Thymus (tissue), 11 donors: ENCODE measurements at regions not wholly inside any gene's neighbourhood (a gene's known extent, or its start where the extent isn't known, plus 50 kb on each side); places are given as distances from the start of the nearest gene placed in this dataset.
"Not testable (repeated sequence)": the region's sequence is repeated elsewhere in the genome, so short reads cannot be mapped to it uniquely, and the experiment has no call there.

Experiments
- DNase-seq, 9 donors: peaks; one replicate each; pipeline ENCODE4 v3.0.0-alpha.2; 2013; ENCODE audit warnings: low spot score in 9 of 9, low read depth in 6 of 9, missing footprints in 1 of 9
- H3K27ac ChIP-seq, 2 donors: one replicate each; pipeline ENCODE4 v1.5.1; 2013; ENCODE audit warnings: control low read depth in 1 of 2, low read depth in 1 of 2, low read length in 1 of 2, mild to moderate bottlenecking in 1 of 2, moderate library complexity in 1 of 2
- H3K27me3 ChIP-seq, 2 donors: one replicate each; pipeline ENCODE4 v1.5.1; 2013; ENCODE audit warnings: low read length in 1 of 2; ENCODE audit not compliant: control insufficient read depth in 2 of 2, insufficient read depth in 1 of 2
- H3K36me3 ChIP-seq, 2 donors: one replicate each; pipeline ENCODE4 v1.5.1; 2013; ENCODE audit warnings: low read length in 1 of 2, mild to moderate bottlenecking in 1 of 2, moderate library complexity in 1 of 2; ENCODE audit not compliant: control insufficient read depth in 2 of 2, insufficient read depth in 2 of 2
- H3K4me1 ChIP-seq, 2 donors: one replicate each; pipeline ENCODE4 v1.5.1; 2013; ENCODE audit warnings: low read length in 2 of 2; ENCODE audit not compliant: control insufficient read depth in 2 of 2, insufficient read depth in 2 of 2
- H3K4me3 ChIP-seq, 2 donors: one replicate each; pipeline ENCODE4 v1.5.1; 2013; ENCODE audit warnings: low read length in 2 of 2, control low read depth in 1 of 2, mild to moderate bottlenecking in 1 of 2
- H3K9me3 ChIP-seq, 2 donors: one replicate each; pipeline ENCODE4 v1.5.1; 2013; ENCODE audit warnings: low read length in 1 of 2, mild to moderate bottlenecking in 1 of 2; ENCODE audit not compliant: control insufficient read depth in 2 of 2, insufficient read depth in 1 of 2
- WGBS: extraction: QIAGEN DNeasy Blood & Tissue Kit; methylation state at CpG from one replicate; pipeline ENCODE4 v1.1.7; 2013; 5-methylcytosine and 5-hydroxymethylcytosine counted together
- donor health status: healthy.

- Histone ChIP-seq H3K27ac (no peak overlapping the region), H3K9me3 (no peaks in the 10 kb centered on the region), H3K27me3 (no peaks in the 10 kb centered on the region), H3K4me3 (no peak overlapping the region), H3K36me3 (no peaks in the 10 kb centered on the region), H3K4me1 (no peaks in the 10 kb centered on the region)
- DNase-seq = no peak
- WGBS = 95% methylated on average over 3 of the region's 3 CpGs
Observed at GRCh38 chrX:40391662-40392061, 189.1 kb upstream of the ATP6AP2 start.

- DNase-seq = no peak
Observed at GRCh38 chrX:40389555-40389954, 191.2 kb upstream of the ATP6AP2 start.

GRCh38 chrX:40388441-40388840, 192.3 kb upstream of the ATP6AP2 start:
- H3K36me3 ChIP-seq = no peaks in the 10 kb centered on the region
- H3K27ac ChIP-seq = no peak overlapping the region
- H3K4me1 ChIP-seq = no peaks in the 10 kb centered on the region
- no peak overlapping the region for H3K4me3 ChIP-seq
- WGBS = 95% methylated on average over 5 of the region's 5 CpGs
- no peaks in the 10 kb centered on the region for H3K9me3 ChIP-seq
- H3K27me3 ChIP-seq = no peaks in the 10 kb centered on the region
- no peak for DNase-seq

More at GRCh38 chrX:40389555-40389954, 191.2 kb upstream of the ATP6AP2 start:
- 100% methylated on average over 2 of the region's 2 CpGs for WGBS
- Histone ChIP-seq H3K4me3 (no peak overlapping the region), H3K9me3 (no peaks in the 10 kb centered on the region), H3K27me3 (no peaks in the 10 kb centered on the region), H3K27ac (no peak overlapping the region), H3K4me1 (no peaks in the 10 kb centered on the region), H3K36me3 (no peaks in the 10 kb centered on the region)

GRCh38 chrX:40387869-40388268, 192.9 kb upstream of the ATP6AP2 start:
- not testable (repeated sequence) for H3K9me3 ChIP-seq, H3K4me3 ChIP-seq, H3K4me1 ChIP-seq, DNase-seq, H3K27ac ChIP-seq, H3K36me3 ChIP-seq, H3K27me3 ChIP-seq
- WGBS = 95% methylated on average over 9 of the region's 9 CpGs

- DNase-seq, H3K9me3 ChIP-seq, H3K36me3 ChIP-seq, H3K4me1 ChIP-seq, H3K27ac ChIP-seq, H3K27me3 ChIP-seq, H3K4me3 ChIP-seq: not testable (repeated sequence)
- 70% methylated on average over 7 of the region's 7 CpGs for WGBS
Observed at GRCh38 chrX:40387311-40387710, 193.5 kb upstream of the ATP6AP2 start.

- 86% methylated on average over 3 of the region's 3 CpGs for WGBS
- no peak overlapping the region for H3K27ac ChIP-seq
Observed at GRCh38 chrX:40385682-40386081, 195.1 kb upstream of the ATP6AP2 start.

GRCh38 chrX:40385256-40385655, 195.5 kb upstream of the ATP6AP2 start:
- no peaks in the 10 kb centered on the region for H3K4me1 ChIP-seq
- no peak overlapping the region for H3K4me3 ChIP-seq
- no peak for DNase-seq
- H3K9me3 ChIP-seq = no peaks in the 10 kb centered on the region
- 92% methylated on average over 10 of the region's 10 CpGs for WGBS
- H3K27ac ChIP-seq = no peak overlapping the region
- no peaks in the 10 kb centered on the region for H3K36me3 ChIP-seq
- H3K27me3 ChIP-seq = no peaks in the 10 kb centered on the region

More at GRCh38 chrX:40385682-40386081, 195.1 kb upstream of the ATP6AP2 start:
- no peaks in the 10 kb centered on the region for H3K27me3 ChIP-seq
- H3K4me1 ChIP-seq = no peaks in the 10 kb centered on the region
- no peak for DNase-seq
- H3K9me3 ChIP-seq = no peaks in the 10 kb centered on the region
- no peaks in the 10 kb centered on the region for H3K36me3 ChIP-seq
- no peak overlapping the region for H3K4me3 ChIP-seq

- Histone ChIP-seq H3K36me3 (no peaks in the 10 kb centered on the region), H3K9me3 (no peaks in the 10 kb centered on the region), H3K4me3 (no peak overlapping the region), H3K27me3 (no peaks in the 10 kb centered on the region), H3K27ac (no peak overlapping the region), H3K4me1 (no peaks in the 10 kb centered on the region)
- WGBS = 95% methylated on average over 4 of the region's 4 CpGs
- DNase-seq = no peak
Observed at GRCh38 chrX:40383969-40384368, 196.8 kb upstream of the ATP6AP2 start.

GRCh38 chrX:40383360-40383759, 197.4 kb upstream of the ATP6AP2 start:
- H3K4me3 ChIP-seq = no peak overlapping the region
- H3K4me1 ChIP-seq = no peaks in the 10 kb centered on the region
- H3K36me3 ChIP-seq = no peaks in the 10 kb centered on the region
- DNase-seq = no peak
- H3K27ac ChIP-seq = no peak overlapping the region
- no peaks in the 10 kb centered on the region for H3K9me3 ChIP-seq
- 98% methylated on average over 6 of the region's 6 CpGs for WGBS
- no peaks in the 10 kb centered on the region for H3K27me3 ChIP-seq
